C4-2B (cell line): ENCODE measurements at regions not wholly inside any gene's neighbourhood (a gene's known extent, or its start where the extent isn't known, plus 50 kb on each side); places are given as distances from the start of the nearest gene placed in this dataset.

ENCODE experiments used
- CTCF ChIP-seq: fragments of 450-650 bp; conservative IDR thresholded peaks from 2 replicates; pipeline ENCODE4 v1.5.1; 2017; ENCODE audit warnings: mild to moderate bottlenecking
- ZFX ChIP-seq: fragments of 450-650 bp; IDR thresholded peaks from 2 replicates; pipeline ENCODE4 v1.6.1; 2017

GRCh38 chr3:70138606-70139005 is 139.1 kb downstream of the SAMMSON start:
- TF ChIP-seq CTCF (no peak), ZFX (no peak)
